ENCODE measurements at regions not wholly inside any gene's neighbourhood (a gene's known extent, or its start where the extent isn't known, plus 50 kb on each side); places are given as distances from the start of the nearest gene placed in this dataset.

DNA sequence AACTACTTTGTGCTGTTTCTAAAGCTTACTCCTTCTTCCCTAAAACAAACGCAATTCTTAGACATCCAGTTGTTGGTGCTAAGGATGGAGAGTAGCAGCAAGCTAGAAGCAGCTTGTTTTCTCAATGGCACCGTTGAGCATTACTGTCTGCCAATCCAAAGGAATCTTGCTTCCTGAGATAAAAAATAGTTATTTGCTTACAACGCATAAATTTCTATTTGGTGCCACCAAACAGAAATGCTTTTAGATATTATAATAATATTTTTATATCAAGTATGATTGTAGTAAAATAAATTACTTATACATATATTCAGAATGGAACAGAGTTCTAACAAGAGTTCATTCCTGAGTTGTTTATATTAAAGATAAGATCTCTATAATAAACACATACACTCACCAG is 434.7 kb downstream of the CPS1 start:
- no peaks in the 10 kb centered on the region for H3K4me1 Mint-ChIP-seq
- H3K4me3 Mint-ChIP-seq: no peak overlapping the region
- no peak overlapping the region for H3K27ac Mint-ChIP-seq
- no peak for ATAC-seq (ENCODE audit: low read depth)
- DNase-seq: no peak
- POLR2A ChIA-PET: no interaction called here
- H3K9me3 Mint-ChIP-seq: peaks cover 7% of the 10 kb centered on the region
- TF ChIP-seq, protein P1, sequence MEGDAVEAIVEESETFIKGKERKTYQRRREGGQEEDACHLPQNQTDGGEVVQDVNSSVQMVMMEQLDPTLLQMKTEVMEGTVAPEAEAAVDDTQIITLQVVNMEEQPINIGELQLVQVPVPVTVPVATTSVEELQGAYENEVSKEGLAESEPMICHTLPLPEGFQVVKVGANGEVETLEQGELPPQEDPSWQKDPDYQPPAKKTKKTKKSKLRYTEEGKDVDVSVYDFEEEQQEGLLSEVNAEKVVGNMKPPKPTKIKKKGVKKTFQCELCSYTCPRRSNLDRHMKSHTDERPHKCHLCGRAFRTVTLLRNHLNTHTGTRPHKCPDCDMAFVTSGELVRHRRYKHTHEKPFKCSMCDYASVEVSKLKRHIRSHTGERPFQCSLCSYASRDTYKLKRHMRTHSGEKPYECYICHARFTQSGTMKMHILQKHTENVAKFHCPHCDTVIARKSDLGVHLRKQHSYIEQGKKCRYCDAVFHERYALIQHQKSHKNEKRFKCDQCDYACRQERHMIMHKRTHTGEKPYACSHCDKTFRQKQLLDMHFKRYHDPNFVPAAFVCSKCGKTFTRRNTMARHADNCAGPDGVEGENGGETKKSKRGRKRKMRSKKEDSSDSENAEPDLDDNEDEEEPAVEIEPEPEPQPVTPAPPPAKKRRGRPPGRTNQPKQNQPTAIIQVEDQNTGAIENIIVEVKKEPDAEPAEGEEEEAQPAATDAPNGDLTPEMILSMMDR (IDR thresholded peaks at IDR 0.05): no peak
- CTCF ChIA-PET: no interaction called here
- H3K36me3 Mint-ChIP-seq (ENCODE audit: low read depth): no peaks in the 10 kb centered on the region
- intact Hi-C loops (cut with micrococcal nuclease): no loop called here
- H3K27me3 Mint-ChIP-seq: no peaks in the 10 kb centered on the region

DNA sequence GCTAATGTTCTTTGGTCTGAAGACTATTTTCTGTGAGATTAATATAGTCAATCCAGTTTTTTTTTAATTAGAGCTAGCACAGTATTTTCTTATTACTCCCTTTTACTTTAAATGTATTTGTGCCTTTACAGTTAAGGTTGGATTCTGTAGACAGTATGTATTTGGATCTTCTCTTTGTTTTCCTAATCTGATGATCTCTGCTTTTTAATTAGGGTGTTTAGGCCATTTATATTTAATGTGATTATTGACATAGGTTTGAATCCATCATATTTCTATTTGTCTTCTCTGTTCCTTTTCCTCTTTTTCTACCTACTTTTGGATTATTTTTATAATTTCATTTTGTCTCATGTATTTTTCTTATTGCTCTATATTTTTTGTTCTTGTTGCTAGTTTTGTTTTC is 437.7 kb downstream of the CPS1 start:
- Mint-ChIP-seq H3K36me3 (ENCODE audit: low read depth) (no peaks in the 10 kb centered on the region), H3K9me3 (peaks cover 7% of the 10 kb centered on the region), H3K4me1 (no peaks in the 10 kb centered on the region), H3K4me3 (no peak overlapping the region), H3K27ac (no peak overlapping the region), H3K27me3 (no peaks in the 10 kb centered on the region)
- ATAC-seq (ENCODE audit: low read depth) (no peak), DNase-seq (no peak)
- ChIA-PET CTCF (no interaction called here), POLR2A (no interaction called here)
- TF ChIP-seq, protein P1 (IDR thresholded peaks at IDR 0.05): no peak
- intact Hi-C loops (cut with micrococcal nuclease): no loop called here

DNA sequence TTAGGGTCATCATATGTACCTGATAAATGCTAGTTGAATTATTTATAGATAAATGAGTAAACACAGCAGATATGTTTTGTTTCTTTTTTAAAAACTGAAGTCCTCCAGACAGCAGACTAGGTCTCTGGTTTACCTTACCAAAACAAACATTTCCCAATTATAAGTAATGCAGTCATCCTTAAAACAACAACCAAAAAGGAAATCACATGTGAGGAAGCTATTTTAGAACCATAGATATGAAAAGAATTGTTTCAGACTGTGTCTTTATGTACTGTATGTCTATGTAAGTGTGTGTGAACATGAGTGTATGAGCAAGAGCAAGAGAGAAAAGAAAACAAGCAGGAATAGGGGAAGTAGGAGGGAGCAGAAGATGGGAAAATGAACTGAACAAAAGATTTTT is 441.0 kb downstream of the CPS1 start:
- Mint-ChIP-seq H3K4me3 (no peak overlapping the region), H3K36me3 (ENCODE audit: low read depth) (no peaks in the 10 kb centered on the region), H3K9me3 (peaks cover 7% of the 10 kb centered on the region), H3K27ac (no peak overlapping the region), H3K27me3 (no peaks in the 10 kb centered on the region), H3K4me1 (no peaks in the 10 kb centered on the region)
- ATAC-seq (ENCODE audit: low read depth) (no peak), DNase-seq (no peak)
- ChIA-PET POLR2A (no interaction called here), CTCF (no interaction called here)
- intact Hi-C loops (cut with micrococcal nuclease): no loop called here
- TF ChIP-seq, protein P1 (IDR thresholded peaks at IDR 0.05): no peak

DNA sequence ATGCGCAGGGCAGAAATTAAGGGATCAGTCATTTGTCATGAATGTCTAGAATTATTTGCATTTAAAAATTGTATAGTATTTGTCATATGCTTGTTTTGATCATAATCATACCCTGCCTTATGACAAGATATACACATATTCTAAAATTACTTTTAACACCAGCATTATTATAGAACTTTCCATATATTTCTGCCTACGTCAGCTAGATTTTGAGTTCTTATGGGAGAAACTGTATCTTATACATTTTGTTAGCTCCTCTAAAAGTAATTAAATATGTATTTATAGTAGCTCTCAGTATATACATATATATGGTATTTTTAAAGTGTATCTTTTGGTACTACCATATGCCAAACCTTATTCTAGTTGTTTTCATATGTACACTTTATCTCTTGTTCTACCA is 441.9 kb downstream of the CPS1 start:
- H3K27ac Mint-ChIP-seq: no peak overlapping the region
- no peak for ATAC-seq (ENCODE audit: low read depth)
- H3K4me1 Mint-ChIP-seq: no peaks in the 10 kb centered on the region
- peaks cover 7% of the 10 kb centered on the region for H3K9me3 Mint-ChIP-seq
- TF ChIP-seq, protein P1 (IDR thresholded peaks at IDR 0.05): no peak
- H3K4me3 Mint-ChIP-seq: no peak overlapping the region
- H3K36me3 Mint-ChIP-seq (ENCODE audit: low read depth): no peaks in the 10 kb centered on the region
- DNase-seq: no peak
- ChIA-PET CTCF (no interaction called here), POLR2A (no interaction called here)
- H3K27me3 Mint-ChIP-seq: no peaks in the 10 kb centered on the region
- intact Hi-C loops (cut with micrococcal nuclease): no loop called here

DNA sequence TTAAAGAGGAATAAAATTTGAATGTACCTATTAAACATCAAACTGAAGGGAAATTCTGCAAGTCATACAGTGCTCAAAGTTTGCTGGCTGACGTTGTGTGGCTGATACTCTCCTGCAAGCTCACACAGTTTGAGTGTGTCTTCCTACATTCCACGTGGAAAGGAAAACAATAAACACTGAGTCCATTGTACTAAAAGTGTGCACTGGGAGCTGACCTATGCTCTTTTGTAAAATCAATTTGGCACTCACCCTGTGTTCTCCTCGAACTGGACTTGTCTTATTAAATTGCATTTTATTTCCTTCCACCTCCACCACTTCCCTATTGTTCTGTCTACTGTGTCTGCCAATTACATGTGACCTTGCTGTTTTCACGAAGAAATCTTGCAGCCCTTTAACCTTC is 458.0 kb downstream of the CPS1 start:
- no peaks in the 10 kb centered on the region for H3K9me3 Mint-ChIP-seq
- ChIA-PET CTCF (no interaction called here), POLR2A (no interaction called here)
- no peak overlapping the region for H3K4me3 Mint-ChIP-seq
- intact Hi-C loops (cut with micrococcal nuclease): no loop called here
- TF ChIP-seq, protein P1 (IDR thresholded peaks at IDR 0.05): no peak
- H3K27me3 Mint-ChIP-seq: no peaks in the 10 kb centered on the region
- DNase-seq: no peak
- no peak for ATAC-seq (ENCODE audit: low read depth)
- H3K36me3 Mint-ChIP-seq (ENCODE audit: low read depth): no peaks in the 10 kb centered on the region
- no peak overlapping the region for H3K27ac Mint-ChIP-seq
- no peaks in the 10 kb centered on the region for H3K4me1 Mint-ChIP-seq

All from activated B cell treated with CpG ODN at 0.5 μM for 24 hours (primary cell).